GM19438 (cell line): ENCODE measurements at regions not wholly inside any gene's neighbourhood (a gene's known extent, or its start where the extent isn't known, plus 50 kb on each side); places are given as distances from the start of the nearest gene placed in this dataset.
"Not testable (repeated sequence)": the region's sequence is repeated elsewhere in the genome, so short reads cannot be mapped to it uniquely, and the experiment has no call there.

Experiments
- ATAC-seq: cut with Tn5 transposase; IDR thresholded peaks from one replicate; pipeline ENCODE4 v1.9.1; 2021; ENCODE audit warnings: low read depth; ENCODE audit not compliant: unreplicated experiment

DNA sequence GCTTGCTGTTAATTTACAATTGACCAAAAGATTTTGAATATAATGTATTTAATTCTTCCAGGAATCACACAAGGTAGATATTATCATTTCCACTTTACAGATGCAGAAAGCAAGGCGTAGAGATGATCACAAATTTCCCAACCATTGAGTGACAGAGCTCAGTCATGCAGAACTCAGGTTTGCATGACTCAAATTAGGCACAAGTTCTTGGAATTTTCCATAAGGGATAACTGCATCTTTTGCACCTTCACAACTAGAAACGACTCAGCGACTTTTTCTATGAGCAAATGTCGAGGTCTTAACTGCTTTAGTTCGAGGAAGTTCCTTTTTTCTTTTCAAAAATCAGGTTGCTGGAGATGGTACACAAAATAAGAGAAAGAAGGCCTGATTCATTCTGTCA, 265.5 kb upstream of the PAPPA start:
- no peak for ATAC-seq

GRCh38 chr9:115891929-115892328, 261.7 kb upstream of the PAPPA start:
- no peak for ATAC-seq

- ATAC-seq: not testable (repeated sequence)
Observed at GRCh38 chr9:115898478-115898877, 255.1 kb upstream of the PAPPA start.

DNA sequence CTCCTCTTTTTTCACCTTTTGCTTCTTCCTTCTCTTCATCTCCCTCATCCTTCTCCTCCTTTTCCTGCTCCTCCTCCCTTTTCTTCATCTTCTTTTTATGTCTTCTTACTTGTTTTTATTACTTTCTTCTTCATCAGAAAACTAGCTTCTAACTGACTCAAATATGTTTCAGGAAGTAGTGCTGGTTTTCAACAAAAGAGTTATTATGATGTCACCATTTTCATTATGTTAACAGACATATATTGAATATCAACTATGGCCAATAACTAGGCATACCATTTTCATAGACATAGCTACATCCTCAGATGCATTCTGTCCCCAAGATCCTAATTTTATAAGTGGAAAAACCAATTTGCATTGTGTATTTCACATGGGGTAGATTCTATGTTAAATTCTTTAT, 252.9 kb upstream of the PAPPA start:
- no peak for ATAC-seq

- no peak for ATAC-seq
Observed at GRCh38 chr9:115910959-115911358, 242.6 kb upstream of the PAPPA start.

GRCh38 chr9:115912086-115912485, 241.5 kb upstream of the PAPPA start:
- no peak for ATAC-seq

DNA sequence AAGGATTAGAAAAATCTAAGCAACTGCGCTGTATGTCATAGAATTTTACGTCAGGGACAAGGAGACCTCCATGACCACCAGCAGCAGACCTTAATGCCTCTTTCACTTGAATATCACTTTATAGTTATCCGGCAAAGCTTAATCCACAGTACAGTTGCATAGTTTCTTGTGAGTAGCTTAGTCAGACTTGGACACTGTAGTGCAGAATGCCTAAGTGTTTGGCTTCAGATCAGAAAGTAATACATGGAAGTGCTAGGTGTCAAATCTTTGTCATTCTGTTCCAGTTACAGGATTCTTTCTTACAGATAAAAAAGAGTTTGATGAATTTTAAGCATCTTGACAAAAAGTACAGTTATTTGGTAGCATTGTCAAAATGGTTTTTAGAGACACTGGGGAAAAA, 239.9 kb upstream of the PAPPA start:
- ATAC-seq: no peak

DNA sequence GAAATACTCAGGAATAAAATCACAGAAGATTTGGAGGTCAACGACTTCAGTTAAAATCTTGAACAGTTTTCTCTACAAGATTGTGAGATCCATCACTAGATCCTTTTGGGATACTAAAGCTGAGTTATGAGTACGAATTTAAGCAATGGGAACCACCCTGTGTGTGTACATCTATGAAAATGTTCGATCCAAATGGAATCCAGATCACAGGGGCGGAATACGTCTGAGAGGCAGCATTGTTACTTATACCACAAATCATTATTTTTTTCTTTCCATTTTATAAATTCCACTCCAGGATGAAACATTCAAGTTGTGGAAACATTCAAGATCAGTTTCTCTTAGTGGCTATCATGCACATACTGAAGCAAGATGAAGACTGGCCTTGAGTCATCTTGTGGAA, 239.3 kb upstream of the PAPPA start:
- no peak for ATAC-seq

- no peak for ATAC-seq
Observed at GRCh38 chr9:115921301-115921700, 232.3 kb upstream of the PAPPA start.

GRCh38 chr9:115922444-115922843, 231.1 kb upstream of the PAPPA start:
- ATAC-seq: no peak

- no peak for ATAC-seq
Observed at GRCh38 chr9:115923410-115923809, 230.2 kb upstream of the PAPPA start.

DNA sequence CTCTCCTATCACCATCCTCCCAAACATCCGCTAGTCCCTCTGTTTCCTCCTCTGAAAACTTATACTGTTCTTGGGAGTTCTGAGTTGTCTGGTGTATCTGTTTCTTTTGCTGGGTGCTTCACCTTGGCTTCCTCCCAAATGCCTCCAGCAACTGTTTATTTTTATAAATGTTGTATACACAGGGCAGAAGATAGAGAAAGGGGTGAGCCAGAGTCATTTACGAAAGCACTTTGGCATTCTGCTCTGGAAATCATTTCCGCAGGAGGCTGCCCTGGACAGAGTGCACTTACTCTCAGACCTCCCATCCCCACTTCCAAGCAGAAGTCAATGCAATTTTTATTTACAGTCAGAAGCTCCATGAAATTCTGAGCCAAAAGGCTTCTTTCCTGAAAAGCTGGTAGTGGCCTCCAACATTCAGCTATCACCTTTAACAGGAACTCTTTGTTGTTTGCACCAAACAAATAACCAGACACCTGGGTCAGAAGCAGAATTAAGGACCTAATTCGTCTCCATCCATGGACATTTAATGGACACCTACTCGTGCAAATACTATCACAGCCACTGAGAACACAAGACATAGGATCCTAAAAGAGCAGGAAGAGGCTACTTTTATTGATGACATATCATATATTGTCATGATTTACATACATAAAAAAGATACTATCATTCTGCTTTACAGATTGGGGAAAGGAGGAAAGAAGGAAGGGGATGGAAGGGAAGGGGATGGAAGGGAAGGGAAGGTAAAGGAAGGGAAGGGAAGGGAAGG, 229.5 kb upstream of the PAPPA start:
- no peak for ATAC-seq

DNA sequence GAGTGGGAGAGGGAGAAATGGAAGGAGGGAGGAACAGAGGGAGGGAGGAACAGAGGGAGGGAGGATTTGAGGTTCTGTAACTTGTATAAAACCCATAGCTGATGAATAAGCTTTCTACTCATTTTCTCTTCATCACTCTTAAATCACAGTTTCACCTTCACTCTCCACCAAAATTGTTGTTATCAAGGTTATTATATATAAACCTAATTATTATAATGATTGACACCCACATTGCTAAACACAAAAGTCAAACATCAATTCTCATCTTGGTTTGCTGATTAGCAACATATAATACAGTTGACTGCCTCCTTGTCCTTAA, 229.0 kb upstream of the PAPPA start:
- ATAC-seq: no peak

GRCh38 chr9:115925424-115925823, 228.2 kb upstream of the PAPPA start:
- no peak for ATAC-seq

GRCh38 chr9:115930472-115930871, 223.1 kb upstream of the PAPPA start:
- no peak for ATAC-seq

- no peak for ATAC-seq
Observed at GRCh38 chr9:115938479-115938878, 215.1 kb upstream of the PAPPA start.

DNA sequence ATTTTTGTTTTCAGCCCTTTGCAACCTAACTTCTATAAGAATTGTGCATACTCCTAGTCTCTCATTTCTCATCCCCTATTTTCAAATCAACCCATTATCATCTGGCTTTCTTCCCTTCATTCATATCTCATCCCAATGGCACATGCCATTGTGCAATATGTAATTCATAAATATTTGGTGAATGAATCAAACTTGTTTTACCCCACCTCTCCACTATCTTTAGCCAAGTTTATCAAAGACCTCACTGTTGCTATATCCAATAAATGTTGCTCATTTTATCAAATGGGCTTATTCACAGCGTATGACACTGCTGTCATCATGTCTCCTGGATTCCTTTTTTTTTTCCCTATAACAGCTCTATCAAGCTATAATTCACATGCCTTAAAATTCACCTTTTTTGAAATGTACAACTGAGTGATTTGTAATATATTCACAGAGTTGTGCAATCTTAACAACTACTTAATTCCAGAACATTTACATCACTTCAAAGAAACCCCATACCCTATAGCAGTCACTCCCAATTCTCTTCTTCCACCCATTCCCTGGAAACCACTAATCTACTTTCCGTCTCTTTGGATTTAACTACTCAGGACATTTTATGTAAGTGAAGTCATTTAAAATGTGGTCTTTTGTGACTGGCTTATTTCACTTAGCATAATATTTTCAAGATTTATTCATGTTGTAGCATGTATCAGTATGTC, 214.4 kb upstream of the PAPPA start:
- ATAC-seq: no peak

GRCh38 chr9:115941561-115942315, 211.9 kb upstream of the PAPPA start:
- ATAC-seq: no peak

DNA sequence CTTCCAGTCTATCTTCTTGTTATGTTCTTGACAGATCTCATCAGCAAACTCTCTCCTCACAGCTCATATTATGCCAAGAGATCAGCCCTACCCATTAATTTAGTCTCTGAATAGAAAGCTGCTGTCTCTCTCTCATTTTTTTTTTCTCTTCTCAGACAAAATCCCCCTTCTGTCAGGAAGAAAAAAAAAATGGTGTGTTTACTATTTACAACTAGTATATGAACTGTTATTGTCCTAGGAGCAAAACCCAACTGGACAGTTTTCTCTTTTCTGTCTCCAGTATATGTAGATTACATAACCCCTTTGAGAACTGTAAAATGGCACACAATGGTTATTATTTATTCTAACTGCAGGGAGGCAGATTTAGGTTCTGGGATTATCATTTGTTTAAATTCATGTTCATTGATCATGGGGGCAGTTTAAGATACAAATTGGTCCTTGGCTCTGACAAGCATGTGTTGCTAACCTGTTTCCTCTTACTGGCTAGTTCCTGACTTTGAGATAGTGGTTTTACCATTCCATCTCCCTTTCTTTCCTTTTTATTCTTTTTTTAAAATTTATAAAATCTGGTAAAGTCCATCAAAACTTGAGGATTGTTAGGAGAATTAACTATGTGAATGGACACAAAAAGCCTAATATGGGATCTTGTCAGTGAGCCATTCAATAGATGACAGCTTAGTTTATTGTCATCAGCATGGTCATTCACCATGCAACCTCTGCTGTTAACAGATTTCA, 210.0 kb upstream of the PAPPA start:
- ATAC-seq: no peak

DNA sequence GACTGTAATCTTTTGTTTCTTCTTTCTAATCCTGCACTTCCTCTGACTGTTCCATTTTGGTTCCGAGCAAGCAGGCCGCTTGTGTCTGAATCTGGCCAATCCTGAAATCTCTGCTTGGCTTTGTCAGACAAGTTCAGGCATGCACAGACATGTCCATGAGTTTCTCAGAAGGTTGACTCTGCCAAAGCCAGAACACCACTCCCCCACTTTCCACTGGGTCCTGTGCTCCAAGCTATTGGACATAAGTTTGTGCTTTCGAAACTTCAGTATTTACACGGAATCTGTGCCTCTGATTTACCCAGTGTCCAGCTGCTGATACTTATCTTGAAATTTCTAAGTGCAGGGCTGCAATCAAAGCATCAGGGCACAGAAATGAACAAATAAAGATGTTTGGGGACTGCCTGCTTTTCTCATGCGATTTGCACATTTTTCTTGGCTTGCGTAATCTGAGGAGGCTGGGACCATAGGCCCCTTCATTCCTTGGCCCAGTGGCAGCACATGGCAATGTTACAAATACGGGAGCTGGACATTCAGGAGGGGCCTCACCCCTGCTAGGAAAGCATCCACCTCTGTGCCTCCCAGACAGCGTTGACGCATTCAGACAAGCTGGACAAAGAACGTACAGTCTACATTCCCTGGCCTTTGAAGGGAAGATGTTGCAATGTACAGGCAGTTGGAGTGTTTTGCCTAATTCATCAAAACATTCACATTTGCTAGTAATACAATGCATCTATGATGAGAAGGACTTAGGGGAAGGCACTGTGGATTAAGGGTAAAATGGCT, 209.2 kb upstream of the PAPPA start:
- no peak for ATAC-seq
